ENCODE measurements at regions not wholly inside any gene's neighbourhood (a gene's known extent, or its start where the extent isn't known, plus 50 kb on each side); places are given as distances from the start of the nearest gene placed in this dataset.

DNA sequence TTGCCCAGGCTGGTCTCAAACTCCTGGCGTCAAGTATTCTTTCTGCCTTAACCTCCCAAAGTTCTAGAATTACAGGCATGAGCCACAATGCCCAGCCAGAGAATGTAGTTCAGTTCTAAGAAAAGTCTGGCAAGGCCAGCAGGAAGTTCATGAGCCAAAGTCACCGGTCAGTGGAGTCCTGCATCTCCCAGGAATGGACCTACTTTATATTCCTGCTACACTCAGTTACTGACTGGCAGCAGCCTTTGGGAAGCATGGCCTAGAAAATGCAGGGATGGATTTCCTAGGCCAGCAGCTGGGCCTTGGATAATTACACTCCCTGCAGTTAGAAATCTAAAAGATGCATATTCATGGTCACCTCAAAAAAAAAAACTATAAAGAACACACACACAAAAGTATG, 135.7 kb downstream of the CAAP1 start:
- TF ChIP-seq POLR2A (IDR thresholded peaks at IDR 0.05) = no peak
- TF ChIP-seq CTCF (IDR thresholded peaks at IDR 0.05) = no peak

All from testis (tissue), 2 donors.